ENCODE measurements at regions not wholly inside any gene's neighbourhood (a gene's known extent, or its start where the extent isn't known, plus 50 kb on each side); places are given as distances from the start of the nearest gene placed in this dataset.

DNA sequence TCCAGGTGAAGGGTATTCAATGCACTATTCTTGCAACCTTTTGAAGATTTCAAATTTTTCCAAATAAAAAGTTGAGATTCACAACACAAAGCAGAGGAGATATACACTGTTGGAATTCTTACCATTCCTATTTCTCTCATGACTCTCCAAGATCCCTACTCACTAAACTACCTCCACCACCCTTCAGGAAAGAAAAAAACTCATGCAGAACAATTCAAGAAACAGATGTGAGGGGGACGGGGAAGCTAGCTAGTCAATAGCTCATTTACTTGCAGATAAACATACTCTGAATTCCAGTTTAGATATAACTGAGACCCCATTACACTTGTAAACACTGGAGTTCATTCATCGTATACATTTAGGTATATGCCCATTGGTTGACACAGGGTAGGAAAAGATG, 90.0 kb upstream of the SERP2 start:
- H3K27me3 Mint-ChIP-seq (ENCODE audit: insufficient read depth): peaks cover 8% of the 10 kb centered on the region
- 33 to 67% methylated on average over 1 to 2 of the region's 2 CpGs for WGBS, 2 experiments (ENCODE audit: insufficient coverage in 1 of 2, insufficient read length in 1 of 2)
- Histone ChIP-seq H3K4me3 (ENCODE audit: low read length) (no peak overlapping the region), H3K36me3 (ENCODE audit: control insufficient read depth, insufficient read depth, low read length) (no peaks in the 10 kb centered on the region), H3K4me1 (ENCODE audit: control insufficient read depth, insufficient read depth, low read length) (no peaks in the 10 kb centered on the region), H3K27me3 (ENCODE audit: control insufficient read depth, insufficient read depth, low read length, poor library complexity, severe bottlenecking) (no peaks in the 10 kb centered on the region), H3K9me3 (ENCODE audit: control insufficient read depth, low read length) (no peaks in the 10 kb centered on the region), H3K9ac (ENCODE audit: extremely low read depth, low read length, poor library complexity, severe bottlenecking) (no peak overlapping the region), H3K27ac (ENCODE audit: low read depth, low read length) (no peak overlapping the region)
- no peaks in the 10 kb centered on the region for H3K36me3 Mint-ChIP-seq (ENCODE audit: low read depth)
- H3K4me3 Mint-ChIP-seq: no peak overlapping the region
- DNase-seq: no peak
- no peak overlapping the region for H3K27ac Mint-ChIP-seq
- peaks cover 23% of the 10 kb centered on the region for H3K4me1 Mint-ChIP-seq
- TF ChIP-seq, protein P1, sequence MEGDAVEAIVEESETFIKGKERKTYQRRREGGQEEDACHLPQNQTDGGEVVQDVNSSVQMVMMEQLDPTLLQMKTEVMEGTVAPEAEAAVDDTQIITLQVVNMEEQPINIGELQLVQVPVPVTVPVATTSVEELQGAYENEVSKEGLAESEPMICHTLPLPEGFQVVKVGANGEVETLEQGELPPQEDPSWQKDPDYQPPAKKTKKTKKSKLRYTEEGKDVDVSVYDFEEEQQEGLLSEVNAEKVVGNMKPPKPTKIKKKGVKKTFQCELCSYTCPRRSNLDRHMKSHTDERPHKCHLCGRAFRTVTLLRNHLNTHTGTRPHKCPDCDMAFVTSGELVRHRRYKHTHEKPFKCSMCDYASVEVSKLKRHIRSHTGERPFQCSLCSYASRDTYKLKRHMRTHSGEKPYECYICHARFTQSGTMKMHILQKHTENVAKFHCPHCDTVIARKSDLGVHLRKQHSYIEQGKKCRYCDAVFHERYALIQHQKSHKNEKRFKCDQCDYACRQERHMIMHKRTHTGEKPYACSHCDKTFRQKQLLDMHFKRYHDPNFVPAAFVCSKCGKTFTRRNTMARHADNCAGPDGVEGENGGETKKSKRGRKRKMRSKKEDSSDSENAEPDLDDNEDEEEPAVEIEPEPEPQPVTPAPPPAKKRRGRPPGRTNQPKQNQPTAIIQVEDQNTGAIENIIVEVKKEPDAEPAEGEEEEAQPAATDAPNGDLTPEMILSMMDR (conservative IDR thresholded peaks at IDR 0.05): no peak
- H3K9me3 Mint-ChIP-seq: peaks cover 2% of the 10 kb centered on the region

DNA sequence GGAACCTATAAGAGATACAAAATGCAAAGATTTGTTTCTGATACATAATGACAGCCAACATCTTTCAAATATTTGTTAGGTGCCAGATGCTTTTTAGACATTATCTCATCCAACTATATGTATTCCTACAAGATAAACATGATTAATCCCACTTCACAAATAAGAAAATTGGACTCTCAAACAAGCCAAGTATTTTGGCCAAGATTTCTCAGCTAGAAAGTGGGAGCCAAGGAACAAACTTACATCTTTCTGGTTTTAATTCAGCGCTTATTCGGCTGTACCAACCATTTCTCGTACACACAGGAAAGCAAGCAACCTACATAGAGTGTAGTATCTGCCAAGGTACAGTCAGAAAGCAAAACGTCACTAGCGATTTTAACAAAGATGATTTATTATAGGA, 85.7 kb upstream of the SERP2 start:
- no peak overlapping the region for H3K27ac ChIP-seq (ENCODE audit: low read depth, low read length)
- H3K36me3 ChIP-seq (ENCODE audit: control insufficient read depth, insufficient read depth, low read length): no peaks in the 10 kb centered on the region
- TF ChIP-seq, protein P1 (conservative IDR thresholded peaks at IDR 0.05): no peak
- no peaks in the 10 kb centered on the region for H3K4me1 ChIP-seq (ENCODE audit: control insufficient read depth, insufficient read depth, low read length)
- 94 to 98% methylated on average over 5 of the region's 5 CpGs for WGBS, 2 experiments (ENCODE audit: insufficient coverage in 1 of 2, insufficient read length in 1 of 2)
- Mint-ChIP-seq H3K27me3 (ENCODE audit: insufficient read depth) (peaks cover under 1% of the 10 kb centered on the region), H3K27ac (no peak overlapping the region), H3K4me3 (no peak overlapping the region), H3K9me3 (peaks cover 2% of the 10 kb centered on the region), H3K36me3 (ENCODE audit: low read depth) (no peaks in the 10 kb centered on the region), H3K4me1 (peaks cover 24% of the 10 kb centered on the region)
- no peaks in the 10 kb centered on the region for H3K9me3 ChIP-seq (ENCODE audit: control insufficient read depth, low read length)
- DNase-seq: no peak
- no peak overlapping the region for H3K4me3 ChIP-seq (ENCODE audit: low read length)
- H3K27me3 ChIP-seq (ENCODE audit: control insufficient read depth, insufficient read depth, low read length, poor library complexity, severe bottlenecking): no peaks in the 10 kb centered on the region
- H3K9ac ChIP-seq (ENCODE audit: extremely low read depth, low read length, poor library complexity, severe bottlenecking): no peak overlapping the region

- H3K9me3 Mint-ChIP-seq: no peaks in the 10 kb centered on the region
- WGBS, 2 experiments (ENCODE audit: insufficient coverage in 1 of 2, insufficient read length in 1 of 2): 71 to 91% methylated on average over 1 of the region's 1 CpG
- H3K27ac ChIP-seq (ENCODE audit: low read depth, low read length): no peak overlapping the region
These were observed 81.1 kb upstream of the SERP2 start for GRCh38 chr13:44292545-44292944.

More at GRCh38 chr13:44292545-44292944, 81.1 kb upstream of the SERP2 start:
- DNase-seq: no peak
- Histone ChIP-seq H3K9me3 (ENCODE audit: control insufficient read depth, low read length) (no peaks in the 10 kb centered on the region), H3K36me3 (ENCODE audit: control insufficient read depth, insufficient read depth, low read length) (no peaks in the 10 kb centered on the region), H3K9ac (ENCODE audit: extremely low read depth, low read length, poor library complexity, severe bottlenecking) (no peak overlapping the region), H3K4me1 (ENCODE audit: control insufficient read depth, insufficient read depth, low read length) (no peaks in the 10 kb centered on the region), H3K4me3 (ENCODE audit: low read length) (no peak overlapping the region), H3K27me3 (ENCODE audit: control insufficient read depth, insufficient read depth, low read length, poor library complexity, severe bottlenecking) (no peaks in the 10 kb centered on the region)
- TF ChIP-seq, protein P1 (conservative IDR thresholded peaks at IDR 0.05): no peak
- Mint-ChIP-seq H3K4me3 (no peak overlapping the region), H3K4me1 (peaks cover 14% of the 10 kb centered on the region), H3K27ac (no peak overlapping the region), H3K36me3 (ENCODE audit: low read depth) (no peaks in the 10 kb centered on the region), H3K27me3 (ENCODE audit: insufficient read depth) (peaks cover 2% of the 10 kb centered on the region)

All from endodermal cell (in vitro differentiated cells).